Adrenal gland (tissue), 9 donors: ENCODE measurements at regions not wholly inside any gene's neighbourhood (a gene's known extent, or its start where the extent isn't known, plus 50 kb on each side); places are given as distances from the start of the nearest gene placed in this dataset.

Source experiments
- DNase-seq, 7 donors: peaks; one replicate each; pipeline ENCODE4 v3.0.0-alpha.2; 2019 to 2020
- H3K27ac ChIP-seq, 5 donors: fragments of 200-600 bp; sonication (generic) in 4 of 5; 1 replicate in 3 of 5; 2 replicates in 2 of 5; pipeline versions ENCODE4 v1.5.1 to v1.8.0; 2016 to 2020; ENCODE audit warnings: mild to moderate bottlenecking in 1 of 5
- H3K27me3 ChIP-seq: fragments of 200-600 bp; 2 replicates; pipeline ENCODE4 v1.8.0; 2021
- H3K36me3 ChIP-seq, 2 donors: fragments of 200-600 bp; replicated peaks in 1 of 2; 1 replicate in 1 of 2; 2 replicates in 1 of 2; pipeline versions ENCODE4 v1.5.1 to v1.8.0; 2018 to 2022
- H3K4me1 ChIP-seq, 2 donors: fragments of 200-600 bp; replicated peaks in 1 of 2; 1 replicate in 1 of 2; 2 replicates in 1 of 2; pipeline versions ENCODE4 v1.5.1 to v1.8.0; 2018 to 2021
- H3K4me3 ChIP-seq, 4 donors: fragments of 200-600 bp; sonication (generic) in 3 of 4; one replicate each; pipeline ENCODE4 v1.5.1; 2016 to 2018
- H3K9me3 ChIP-seq, 3 donors: fragments of 200-600 bp; sonication (generic) in 1 of 3; replicated peaks in 1 of 3; 1 replicate in 2 of 3; 2 replicates in 1 of 3; pipeline versions ENCODE4 v1.5.1 to v1.8.0; 2016 to 2021
- CTCF ChIP-seq, 6 experiments: fragments of 450-650 bp in 4 of 6; fragments of 200-600 bp in 2 of 6; sonication (generic) in 1 of 6; IDR thresholded peaks; 1 replicate in 5 of 6; 2 replicates in 1 of 6; pipeline versions ENCODE4 v1.5.1 to v1.8.0; 2016 to 2021; ENCODE audit warnings: antibody characterized with exemption in 6 of 6, mild to moderate bottlenecking in 2 of 6, moderate library complexity in 1 of 6
- POLR2A ChIP-seq, 2 donors: fragments of 450-650 bp; IDR thresholded peaks; one replicate each; pipeline ENCODE4 v1.6.1; 2017; ENCODE audit warnings: antibody characterized with exemption in 2 of 2, mild to moderate bottlenecking in 2 of 2, moderate library complexity in 1 of 2
- WGBS, 4 donors: extraction: QIAGEN DNeasy Blood & Tissue Kit in 2 of 4; methylation state at CpG; one replicate each; pipeline versions ENCODE4 v1.1.5 to v1.1.7; 2013 to 2017; 5-methylcytosine and 5-hydroxymethylcytosine counted together
- intact Hi-C, 2 donors: fragments of 100-400 bp; cut with DNase I; formaldehyde crosslinking; loops; one replicate each; pipeline versions ENCODE4 v1.14.1 to v1.15.0; 2022 to 2023
- donor health status: healthy with polysubstance abuse.
- donor health status: Bipolar disorder and iron deficiency.
- donor health status: DM: yes; HTN: yes; CAD: no.
- donor health status: DM: no; HTN: no; CAD: no.
- donor health status: DM: no; HTN: no; CAD: no.

- Histone ChIP-seq H3K27me3 (no peaks in the 10 kb centered on the region), H3K36me3 (no peaks in the 10 kb centered on the region), H3K9me3 (no peaks in the 10 kb centered on the region), H3K4me3 (no peak overlapping the region), H3K27ac (no peak overlapping the region), H3K4me1 (no peaks in the 10 kb centered on the region)
- 86 to 94% (median 90%) methylated on average over 7 to 10 of the region's 10 CpGs for WGBS, 4 donors
- DNase-seq, result no peak
- no peak for TF ChIP-seq POLR2A (IDR thresholded peaks at IDR 0.05)
- no peak for TF ChIP-seq CTCF (IDR thresholded peaks at IDR 0.05)
- intact Hi-C loops, result no loop called here
Measured at GRCh38 chr11:41955635-41956400, 496.4 kb upstream of the LRRC4C start.

- whole genome bisulfite sequencing, 4 donors, result 0 to 16% (median 12%) methylated on average over 1 of the region's 1 CpG
- DNase-seq, result no peak
- Histone ChIP-seq H3K4me1 (no peaks in the 10 kb centered on the region), H3K36me3 (no peaks in the 10 kb centered on the region), H3K27me3 (no peaks in the 10 kb centered on the region), H3K4me3 (no peak overlapping the region), H3K9me3 (no peaks in the 10 kb centered on the region), H3K27ac (no peak overlapping the region)
- no peak for TF ChIP-seq POLR2A (IDR thresholded peaks at IDR 0.05)
- intact Hi-C loops, result no loop called here
Measured at GRCh38 chr11:41963406-41963805, 504.0 kb upstream of the LRRC4C start.

GRCh38 chr11:41970681-41971080, 511.2 kb upstream of the LRRC4C start:
- H3K4me1 ChIP-seq, result no peaks in the 10 kb centered on the region
- H3K27me3 ChIP-seq, result no peaks in the 10 kb centered on the region
- no peaks in the 10 kb centered on the region for H3K36me3 ChIP-seq
- WGBS, 4 donors, result 76 to 92% (median 91%) methylated on average over 1 of the region's 1 CpG
- TF ChIP-seq POLR2A (IDR thresholded peaks at IDR 0.05) (no peak), CTCF (IDR thresholded peaks at IDR 0.05) (no peak)
- H3K4me3 ChIP-seq, result no peak overlapping the region
- intact Hi-C loops, result no loop called here
- H3K27ac ChIP-seq, result no peak overlapping the region
- H3K9me3 ChIP-seq, result peaks cover 0 to 4% (median 0%) of the 10 kb centered on the region in 3 donors
- DNase-seq, result no peak

GRCh38 chr11:41971592-41971991, 512.1 kb upstream of the LRRC4C start:
- no peak overlapping the region for H3K4me3 ChIP-seq
- H3K36me3 ChIP-seq, result no peaks in the 10 kb centered on the region
- no peaks in the 10 kb centered on the region for H3K4me1 ChIP-seq
- H3K27me3 ChIP-seq, result no peaks in the 10 kb centered on the region
- no peak overlapping the region for H3K27ac ChIP-seq
- H3K9me3 ChIP-seq, result peaks cover 0 to 4% (median 0%) of the 10 kb centered on the region in 3 donors
- no peak for DNase-seq
- intact Hi-C loops, result no loop called here
- 68 to 85% (median 71%) methylated on average over 5 of the region's 5 CpGs for WGBS, 4 donors
- TF ChIP-seq CTCF (IDR thresholded peaks at IDR 0.05), result no peak
- TF ChIP-seq POLR2A (IDR thresholded peaks at IDR 0.05), result no peak

- intact Hi-C loops, result no loop called here
- DNase-seq, result no peak
- WGBS, 4 donors, result 81 to 91% (median 88%) methylated on average over 2 of the region's 2 CpGs
- no peaks in the 10 kb centered on the region for H3K9me3 ChIP-seq
- no peak overlapping the region for H3K4me3 ChIP-seq
- TF ChIP-seq POLR2A (IDR thresholded peaks at IDR 0.05), result no peak
- no peaks in the 10 kb centered on the region for H3K27me3 ChIP-seq
- H3K36me3 ChIP-seq, result no peaks in the 10 kb centered on the region
- no peak overlapping the region for H3K27ac ChIP-seq
- H3K4me1 ChIP-seq, result no peaks in the 10 kb centered on the region
Measured at GRCh38 chr11:41978945-41979344, 519.5 kb upstream of the LRRC4C start.
